HL-60 (cell line): ENCODE measurements at regions not wholly inside any gene's neighbourhood (a gene's known extent, or its start where the extent isn't known, plus 50 kb on each side); places are given as distances from the start of the nearest gene placed in this dataset.

Experiments used
- DNase-seq, 2 experiments: peaks; one replicate each; pipeline ENCODE4 v3.0.0-alpha.2; 2010 to 2020; ENCODE audit warnings: low read depth in 1 of 2, low spot score in 1 of 2
- H3K27ac ChIP-seq: fragments of 250-450 bp; sonication (Bioruptor Pico); replicated peaks from 2 replicates; pipeline ENCODE4 v1.5.1; 2020; ENCODE audit warnings: mild to moderate bottlenecking, moderate library complexity
- H3K27me3 ChIP-seq: fragments of 250-450 bp; sonication (Bioruptor Pico); 2 replicates; pipeline ENCODE4 v1.5.1; 2021; ENCODE audit warnings: mild to moderate bottlenecking, moderate library complexity; ENCODE audit not compliant: insufficient read depth, poor library complexity, severe bottlenecking
- H3K4me3 ChIP-seq: replicated peaks from 2 replicates; pipeline ENCODE4 v1.5.1; 2011; ENCODE audit warnings: mild to moderate bottlenecking, control low read depth, low read length; ENCODE audit not compliant: insufficient read depth
- CTCF ChIP-seq: IDR thresholded peaks from one replicate; pipeline ENCODE4 v1.5.1; 2011; ENCODE audit warnings: low read length, control low read depth, inconsistent platforms; ENCODE audit not compliant: insufficient read depth
- GABPA ChIP-seq: IDR thresholded peaks from 2 replicates; pipeline ENCODE4 v1.6.1; 2012; ENCODE audit warnings: low read depth
- POLR2AphosphoS5 ChIP-seq: IDR thresholded peaks from 2 replicates; pipeline ENCODE4 v1.6.1; 2012; ENCODE audit warnings: low read depth
- REST ChIP-seq: IDR thresholded peaks from 2 replicates; pipeline ENCODE4 v1.6.1; 2012; ENCODE audit warnings: low read depth; ENCODE audit not compliant: insufficient replicate concordance
- SPI1 ChIP-seq: IDR thresholded peaks from 2 replicates; pipeline ENCODE4 v1.6.1; 2012; ENCODE audit warnings: low read depth, mild to moderate bottlenecking, borderline replicate concordance

GRCh38 chr13:22212576-22212975 is 541.7 kb downstream of the FGF9 start:
- no peak for DNase-seq
- no peaks in the 10 kb centered on the region for H3K27me3 ChIP-seq

GRCh38 chr13:22214184-22214583 is 543.3 kb downstream of the FGF9 start:
- no peak for DNase-seq
- Histone ChIP-seq H3K4me3 (no peak overlapping the region), H3K27me3 (no peaks in the 10 kb centered on the region), H3K27ac (no peak overlapping the region)
- no peak for TF ChIP-seq POLR2AphosphoS5
- no peak for TF ChIP-seq REST
- no peak for TF ChIP-seq GABPA
- TF ChIP-seq SPI1 = no peak
- no peak for TF ChIP-seq CTCF

More at GRCh38 chr13:22212576-22212975, 541.7 kb downstream of the FGF9 start:
- Histone ChIP-seq H3K4me3 (no peak overlapping the region), H3K27ac (no peak overlapping the region)
- TF ChIP-seq CTCF = no peak
- TF ChIP-seq REST = no peak
- no peak for TF ChIP-seq GABPA
- no peak for TF ChIP-seq POLR2AphosphoS5

- H3K4me3 ChIP-seq = no peak overlapping the region
- no peaks in the 10 kb centered on the region for H3K27me3 ChIP-seq
- DNase-seq = no peak
- no peak overlapping the region for H3K27ac ChIP-seq
- TF ChIP-seq CTCF = no peak
- TF ChIP-seq REST = no peak
- TF ChIP-seq SPI1 = no peak
Measured at GRCh38 chr13:22218797-22219196, 547.9 kb downstream of the FGF9 start.
